Adipocyte (in vitro differentiated cells): ENCODE measurements at regions not wholly inside any gene's neighbourhood (a gene's known extent, or its start where the extent isn't known, plus 50 kb on each side); places are given as distances from the start of the nearest gene placed in this dataset.
"Not testable (repeated sequence)": the region's sequence is repeated elsewhere in the genome, so short reads cannot be mapped to it uniquely, and the experiment has no call there.

Experiments used
- DNase-seq: peaks from one replicate; pipeline ENCODE4 v3.0.0-alpha.2; 2015; ENCODE audit warnings: low read depth
- H3K27me3 ChIP-seq: replicated peaks from 2 replicates; pipeline ENCODE4 v1.7.0; 2013; ENCODE audit warnings: mild to moderate bottlenecking, low read length, moderate library complexity; ENCODE audit not compliant: control insufficient read depth, insufficient read depth
- H3K36me3 ChIP-seq: 2 replicates; pipeline ENCODE4 v1.7.0; 2013; ENCODE audit warnings: low read length, mild to moderate bottlenecking, moderate library complexity; ENCODE audit not compliant: control insufficient read depth, insufficient read depth, severe bottlenecking
- H3K4me1 ChIP-seq: 2 replicates; pipeline ENCODE4 v1.7.0; 2013; ENCODE audit warnings: mild to moderate bottlenecking, low read length, moderate library complexity; ENCODE audit not compliant: control insufficient read depth, insufficient read depth
- H3K4me3 ChIP-seq: 2 replicates; pipeline ENCODE4 v1.7.0; 2013; ENCODE audit warnings: mild to moderate bottlenecking, low read length, moderate library complexity
- H3K9ac ChIP-seq: 2 replicates; pipeline ENCODE4 v1.7.0; 2013; ENCODE audit warnings: mild to moderate bottlenecking, low read length, moderate library complexity
- H3K9me3 ChIP-seq: 2 replicates; pipeline ENCODE4 v1.7.0; 2013; ENCODE audit warnings: mild to moderate bottlenecking, low read length, moderate library complexity; ENCODE audit not compliant: control insufficient read depth

GRCh38 chr2:150260636-150261035 lies 226.8 kb downstream of the RND3 start:
- H3K9ac ChIP-seq: no peak overlapping the region

GRCh38 chr2:150259746-150260145 lies 227.7 kb downstream of the RND3 start:
- DNase-seq: no peak
- H3K4me3 ChIP-seq: no peak overlapping the region

More at GRCh38 chr2:150260636-150261035, 226.8 kb downstream of the RND3 start:
- DNase-seq: no peak
- no peak overlapping the region for H3K4me3 ChIP-seq
- no peaks in the 10 kb centered on the region for H3K36me3 ChIP-seq
- H3K27me3 ChIP-seq: no peaks in the 10 kb centered on the region
- H3K4me1 ChIP-seq: peaks cover 12% of the 10 kb centered on the region
- no peaks in the 10 kb centered on the region for H3K9me3 ChIP-seq

GRCh38 chr2:150258781-150259307 lies 228.6 kb downstream of the RND3 start:
- Histone ChIP-seq H3K9me3 (no peaks in the 10 kb centered on the region), H3K27me3 (no peaks in the 10 kb centered on the region), H3K36me3 (no peaks in the 10 kb centered on the region), H3K9ac (no peak overlapping the region), H3K4me3 (no peak overlapping the region), H3K4me1 (peaks cover 18% of the 10 kb centered on the region)
- DNase-seq: no peak

More at GRCh38 chr2:150259746-150260145, 227.7 kb downstream of the RND3 start:
- no peaks in the 10 kb centered on the region for H3K36me3 ChIP-seq
- peaks cover 18% of the 10 kb centered on the region for H3K4me1 ChIP-seq
- H3K27me3 ChIP-seq: no peaks in the 10 kb centered on the region
- H3K9ac ChIP-seq: no peak overlapping the region
- no peaks in the 10 kb centered on the region for H3K9me3 ChIP-seq

GRCh38 chr2:150256736-150257135 lies 230.7 kb downstream of the RND3 start:
- peaks cover 18% of the 10 kb centered on the region for H3K4me1 ChIP-seq
- H3K9me3 ChIP-seq: no peaks in the 10 kb centered on the region
- H3K4me3 ChIP-seq: no peak overlapping the region
- no peak for DNase-seq
- no peaks in the 10 kb centered on the region for H3K27me3 ChIP-seq
- no peaks in the 10 kb centered on the region for H3K36me3 ChIP-seq
- no peak overlapping the region for H3K9ac ChIP-seq

GRCh38 chr2:150255528-150255927 lies 231.9 kb downstream of the RND3 start:
- Histone ChIP-seq H3K4me3 (no peak overlapping the region), H3K36me3 (no peaks in the 10 kb centered on the region), H3K4me1 (peaks cover 18% of the 10 kb centered on the region), H3K9me3 (no peaks in the 10 kb centered on the region), H3K27me3 (no peaks in the 10 kb centered on the region), H3K9ac (no peak overlapping the region)
- peak; percentile 25 for DNase-seq

- H3K4me1 ChIP-seq, H3K9me3 ChIP-seq, H3K36me3 ChIP-seq, H3K9ac ChIP-seq, H3K4me3 ChIP-seq, DNase-seq, H3K27me3 ChIP-seq: not testable (repeated sequence)
These were observed 237.7 kb downstream of the RND3 start for GRCh38 chr2:150249735-150250134.

GRCh38 chr2:150247481-150247880 lies 240.0 kb downstream of the RND3 start:
- no peak for DNase-seq
- H3K9me3 ChIP-seq: no peaks in the 10 kb centered on the region
- no peaks in the 10 kb centered on the region for H3K27me3 ChIP-seq
- no peaks in the 10 kb centered on the region for H3K36me3 ChIP-seq
- H3K4me1 ChIP-seq: no peaks in the 10 kb centered on the region
- H3K4me3 ChIP-seq: no peak overlapping the region
- no peak overlapping the region for H3K9ac ChIP-seq

- H3K4me1 ChIP-seq: peaks cover 15% of the 10 kb centered on the region
- DNase-seq: peak; percentile 90
- peak overlapping the region; percentile 73 for H3K4me3 ChIP-seq
- H3K9me3 ChIP-seq: no peaks in the 10 kb centered on the region
- H3K27me3 ChIP-seq: no peaks in the 10 kb centered on the region
- peak overlapping the region; percentile 69 for H3K9ac ChIP-seq
- no peaks in the 10 kb centered on the region for H3K36me3 ChIP-seq
These were observed 252.6 kb downstream of the RND3 start for GRCh38 chr2:150234787-150235446.

- Histone ChIP-seq H3K27me3 (no peaks in the 10 kb centered on the region), H3K4me1 (peaks cover 15% of the 10 kb centered on the region), H3K4me3 (no peak overlapping the region), H3K9me3 (no peaks in the 10 kb centered on the region), H3K36me3 (no peaks in the 10 kb centered on the region), H3K9ac (no peak overlapping the region)
- DNase-seq: no peak
These were observed 254.6 kb downstream of the RND3 start for GRCh38 chr2:150232871-150233270.

- H3K27me3 ChIP-seq: no peaks in the 10 kb centered on the region
- H3K9ac ChIP-seq: no peak overlapping the region
- no peaks in the 10 kb centered on the region for H3K9me3 ChIP-seq
- no peaks in the 10 kb centered on the region for H3K36me3 ChIP-seq
- no peak for DNase-seq
- H3K4me1 ChIP-seq: peaks cover 15% of the 10 kb centered on the region
- no peak overlapping the region for H3K4me3 ChIP-seq
These were observed 255.1 kb downstream of the RND3 start for GRCh38 chr2:150232321-150232720.

GRCh38 chr2:150230616-150231015 lies 256.9 kb downstream of the RND3 start:
- DNase-seq: no peak
- H3K4me3 ChIP-seq: no peak overlapping the region
- H3K9ac ChIP-seq: no peak overlapping the region
- no peaks in the 10 kb centered on the region for H3K36me3 ChIP-seq
- peaks cover 15% of the 10 kb centered on the region for H3K4me1 ChIP-seq
- no peaks in the 10 kb centered on the region for H3K9me3 ChIP-seq
- no peaks in the 10 kb centered on the region for H3K27me3 ChIP-seq

GRCh38 chr2:150230004-150230403 lies 257.5 kb downstream of the RND3 start:
- Histone ChIP-seq H3K4me3 (no peak overlapping the region), H3K27me3 (no peaks in the 10 kb centered on the region), H3K36me3 (no peaks in the 10 kb centered on the region), H3K4me1 (peaks cover 10% of the 10 kb centered on the region), H3K9me3 (no peaks in the 10 kb centered on the region), H3K9ac (no peak overlapping the region)
- DNase-seq: no peak
